ENCODE measurements at regions not wholly inside any gene's neighbourhood (a gene's known extent, or its start where the extent isn't known, plus 50 kb on each side); places are given as distances from the start of the nearest gene placed in this dataset.

DNA sequence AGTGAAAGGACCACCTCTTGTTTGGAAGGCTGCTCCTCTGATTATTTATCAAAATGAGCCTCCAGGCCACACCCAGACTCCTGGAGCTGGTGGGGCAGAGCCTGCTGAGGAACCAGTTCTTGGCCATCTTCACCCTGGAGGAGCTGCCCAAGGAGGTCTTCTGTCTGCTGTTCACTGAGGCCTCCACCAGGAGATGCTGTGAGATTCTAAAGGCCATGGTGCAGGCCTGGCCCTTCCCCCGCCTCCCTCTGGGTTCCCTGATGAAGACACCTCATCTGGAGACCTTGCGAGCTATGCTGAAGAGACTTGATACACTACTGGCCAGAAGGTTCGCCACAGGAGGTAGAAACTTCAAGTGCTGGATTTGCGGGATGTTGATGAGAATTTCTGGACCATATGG lies 61.7 kb upstream of the GJA8 start:
- Histone ChIP-seq H3K27ac (ENCODE audit: low read depth, low read length) (no peak overlapping the region), H2AFZ (ENCODE audit: low read length) (no peak overlapping the region), H3K27me3 (ENCODE audit: insufficient read depth, low read length) (no peaks in the 10 kb centered on the region), H3K4me2 (ENCODE audit: insufficient read depth, low read length) (no peak overlapping the region), H3K36me3 (ENCODE audit: insufficient read depth, low read length) (no peaks in the 10 kb centered on the region), H3K4me1 (ENCODE audit: insufficient read depth, low read length) (no peaks in the 10 kb centered on the region), H4K20me1 (ENCODE audit: insufficient read depth, low read length) (no peaks in the 10 kb centered on the region), H3K9me3 (ENCODE audit: low read depth, low read length) (no peaks in the 10 kb centered on the region), H3K79me2 (ENCODE audit: insufficient read depth, low read length) (no peaks in the 10 kb centered on the region), H3K4me3 (ENCODE audit: insufficient read depth, low read length) (no peak overlapping the region)
- TF ChIP-seq, protein P1, sequence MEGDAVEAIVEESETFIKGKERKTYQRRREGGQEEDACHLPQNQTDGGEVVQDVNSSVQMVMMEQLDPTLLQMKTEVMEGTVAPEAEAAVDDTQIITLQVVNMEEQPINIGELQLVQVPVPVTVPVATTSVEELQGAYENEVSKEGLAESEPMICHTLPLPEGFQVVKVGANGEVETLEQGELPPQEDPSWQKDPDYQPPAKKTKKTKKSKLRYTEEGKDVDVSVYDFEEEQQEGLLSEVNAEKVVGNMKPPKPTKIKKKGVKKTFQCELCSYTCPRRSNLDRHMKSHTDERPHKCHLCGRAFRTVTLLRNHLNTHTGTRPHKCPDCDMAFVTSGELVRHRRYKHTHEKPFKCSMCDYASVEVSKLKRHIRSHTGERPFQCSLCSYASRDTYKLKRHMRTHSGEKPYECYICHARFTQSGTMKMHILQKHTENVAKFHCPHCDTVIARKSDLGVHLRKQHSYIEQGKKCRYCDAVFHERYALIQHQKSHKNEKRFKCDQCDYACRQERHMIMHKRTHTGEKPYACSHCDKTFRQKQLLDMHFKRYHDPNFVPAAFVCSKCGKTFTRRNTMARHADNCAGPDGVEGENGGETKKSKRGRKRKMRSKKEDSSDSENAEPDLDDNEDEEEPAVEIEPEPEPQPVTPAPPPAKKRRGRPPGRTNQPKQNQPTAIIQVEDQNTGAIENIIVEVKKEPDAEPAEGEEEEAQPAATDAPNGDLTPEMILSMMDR (IDR thresholded peaks at IDR 0.05; ENCODE audit: extremely low read depth, low read depth, low read length): peak; percentile 18
- DNase-seq (ENCODE audit: insufficient read length, low spot score, missing footprints): peak; percentile 36

DNA sequence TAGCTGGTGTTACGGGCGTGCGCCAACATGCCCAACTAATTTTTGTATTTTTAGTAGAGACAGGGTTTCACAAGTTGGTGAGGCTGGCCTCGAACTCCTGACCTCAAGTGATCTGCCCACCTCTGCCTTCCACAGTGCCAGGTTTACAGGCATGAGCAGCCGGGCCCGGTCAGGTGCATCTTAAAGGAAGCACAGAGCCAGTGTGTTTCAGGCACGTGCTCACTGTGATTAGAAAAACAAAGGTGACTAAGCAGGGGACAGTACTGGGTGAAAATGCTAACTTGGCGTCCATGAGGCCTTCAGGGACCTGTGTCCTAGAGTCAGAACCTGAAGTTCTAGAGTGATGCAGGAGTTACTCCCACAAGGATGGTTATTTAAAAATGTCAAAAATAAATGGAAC lies 60.0 kb upstream of the GJA8 start:
- H3K4me3 ChIP-seq (ENCODE audit: insufficient read depth, low read length): no peak overlapping the region
- no peaks in the 10 kb centered on the region for H3K36me3 ChIP-seq (ENCODE audit: insufficient read depth, low read length)
- no peak overlapping the region for H3K27ac ChIP-seq (ENCODE audit: low read depth, low read length)
- H3K9me3 ChIP-seq (ENCODE audit: low read depth, low read length): no peaks in the 10 kb centered on the region
- H2AFZ ChIP-seq (ENCODE audit: low read length): no peak overlapping the region
- TF ChIP-seq, protein P1 (IDR thresholded peaks at IDR 0.05; ENCODE audit: extremely low read depth, low read depth, low read length): no peak
- DNase-seq (ENCODE audit: insufficient read length, low spot score, missing footprints): no peak
- H3K27me3 ChIP-seq (ENCODE audit: insufficient read depth, low read length): no peaks in the 10 kb centered on the region
- H3K4me2 ChIP-seq (ENCODE audit: insufficient read depth, low read length): no peak overlapping the region
- no peaks in the 10 kb centered on the region for H3K79me2 ChIP-seq (ENCODE audit: insufficient read depth, low read length)
- H4K20me1 ChIP-seq (ENCODE audit: insufficient read depth, low read length): no peaks in the 10 kb centered on the region
- H3K4me1 ChIP-seq (ENCODE audit: insufficient read depth, low read length): no peaks in the 10 kb centered on the region

DNA sequence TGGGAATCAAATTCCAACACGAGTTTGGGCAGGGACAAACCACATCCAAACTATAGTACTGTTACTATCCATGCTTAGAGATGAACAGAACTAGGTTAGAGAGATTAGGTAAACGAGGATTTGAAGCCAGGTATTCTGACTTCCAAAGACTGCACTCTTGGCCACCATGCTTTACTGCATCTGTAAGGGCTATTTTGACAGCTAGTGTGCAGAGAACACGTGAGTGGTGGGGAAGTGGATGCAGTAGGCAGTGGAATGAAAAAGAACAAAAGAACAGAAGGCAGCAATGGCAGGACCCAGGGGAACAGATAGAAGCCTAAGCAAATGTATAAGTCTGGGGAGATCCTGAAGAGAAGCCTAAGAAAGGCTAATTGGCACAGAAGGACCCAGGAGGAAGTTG lies 59.1 kb upstream of the GJA8 start:
- Histone ChIP-seq H3K27ac (ENCODE audit: low read depth, low read length) (no peak overlapping the region), H3K4me2 (ENCODE audit: insufficient read depth, low read length) (no peak overlapping the region), H3K36me3 (ENCODE audit: insufficient read depth, low read length) (no peaks in the 10 kb centered on the region), H3K27me3 (ENCODE audit: insufficient read depth, low read length) (no peaks in the 10 kb centered on the region), H3K4me3 (ENCODE audit: insufficient read depth, low read length) (no peak overlapping the region), H3K79me2 (ENCODE audit: insufficient read depth, low read length) (no peaks in the 10 kb centered on the region), H3K4me1 (ENCODE audit: insufficient read depth, low read length) (no peaks in the 10 kb centered on the region), H2AFZ (ENCODE audit: low read length) (no peak overlapping the region), H4K20me1 (ENCODE audit: insufficient read depth, low read length) (no peaks in the 10 kb centered on the region), H3K9me3 (ENCODE audit: low read depth, low read length) (no peaks in the 10 kb centered on the region)
- TF ChIP-seq, protein P1 (IDR thresholded peaks at IDR 0.05; ENCODE audit: extremely low read depth, low read depth, low read length): no peak
- DNase-seq (ENCODE audit: insufficient read length, low spot score, missing footprints): no peak

DNA sequence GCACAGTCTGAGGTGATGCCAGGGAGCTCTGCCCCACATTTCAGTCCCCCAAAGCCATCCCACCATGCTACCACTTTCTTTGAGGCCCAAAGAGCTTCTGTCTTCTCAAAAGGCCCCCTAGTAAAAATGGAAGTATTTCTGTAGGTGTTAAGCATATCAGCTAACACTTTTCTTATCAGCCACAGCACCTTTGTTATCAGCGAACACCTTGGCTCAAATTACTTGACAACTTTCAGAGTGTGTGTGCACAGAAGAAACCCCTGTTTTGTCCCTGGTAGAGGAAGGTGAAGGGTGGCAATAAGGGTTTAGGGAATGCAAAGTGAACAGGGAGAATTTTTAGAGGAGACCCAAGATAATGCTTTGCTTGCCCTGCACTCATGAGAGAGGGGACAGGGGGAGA lies 54.8 kb upstream of the GJA8 start:
- Histone ChIP-seq H3K9me3 (ENCODE audit: low read depth, low read length) (no peaks in the 10 kb centered on the region), H3K79me2 (ENCODE audit: insufficient read depth, low read length) (no peaks in the 10 kb centered on the region), H3K4me1 (ENCODE audit: insufficient read depth, low read length) (no peaks in the 10 kb centered on the region), H4K20me1 (ENCODE audit: insufficient read depth, low read length) (no peaks in the 10 kb centered on the region), H3K27ac (ENCODE audit: low read depth, low read length) (no peak overlapping the region), H3K4me2 (ENCODE audit: insufficient read depth, low read length) (no peak overlapping the region), H2AFZ (ENCODE audit: low read length) (no peak overlapping the region), H3K27me3 (ENCODE audit: insufficient read depth, low read length) (no peaks in the 10 kb centered on the region), H3K36me3 (ENCODE audit: insufficient read depth, low read length) (no peaks in the 10 kb centered on the region), H3K4me3 (ENCODE audit: insufficient read depth, low read length) (no peak overlapping the region)
- no peak for DNase-seq (ENCODE audit: insufficient read length, low spot score, missing footprints)
- TF ChIP-seq, protein P1 (IDR thresholded peaks at IDR 0.05; ENCODE audit: extremely low read depth, low read depth, low read length): no peak

Data from osteoblast (primary cell).